Spleen (tissue), 11 donors: ENCODE measurements at regions not wholly inside any gene's neighbourhood (a gene's known extent, or its start where the extent isn't known, plus 50 kb on each side); places are given as distances from the start of the nearest gene placed in this dataset.

Experiments
- DNase-seq: peaks from one replicate; pipeline ENCODE4 v3.0.0-alpha.2; 2020
- H3K27ac ChIP-seq, 8 donors: fragments of 200-600 bp; sonication (generic) in 7 of 8; 1 replicate in 4 of 8; 2 replicates in 4 of 8; pipeline versions ENCODE4 v1.5.0 to v1.8.0; 2016 to 2021; ENCODE audit warnings: inconsistent platforms in 4 of 8, mild to moderate bottlenecking in 4 of 8, moderate library complexity in 1 of 8
- H3K27me3 ChIP-seq, 7 donors: fragments of 200-600 bp; sonication (generic) in 6 of 7; replicated peaks in 1 of 7; 1 replicate in 4 of 7; 2 replicates in 3 of 7; pipeline versions ENCODE4 v1.5.0 to v1.8.0; 2016 to 2021; ENCODE audit warnings: inconsistent platforms in 3 of 7, mild to moderate bottlenecking in 1 of 7
- H3K36me3 ChIP-seq, 6 donors: fragments of 200-600 bp; sonication (generic) in 5 of 6; 1 replicate in 4 of 6; 2 replicates in 2 of 6; pipeline versions ENCODE4 v1.5.0 to v1.8.0; 2016 to 2021; ENCODE audit warnings: inconsistent platforms in 2 of 6
- H3K4me1 ChIP-seq, 6 donors: fragments of 200-600 bp; sonication (generic) in 5 of 6; 1 replicate in 3 of 6; 2 replicates in 3 of 6; pipeline versions ENCODE4 v1.5.0 to v1.8.0; 2016 to 2021; ENCODE audit warnings: inconsistent platforms in 3 of 6
- H3K4me3 ChIP-seq, 8 donors: fragments of 200-600 bp; sonication (generic) in 7 of 8; 1 replicate in 4 of 8; 2 replicates in 4 of 8; pipeline versions ENCODE4 v1.5.0 to v1.8.0; 2016 to 2021; ENCODE audit warnings: inconsistent platforms in 4 of 8, mild to moderate bottlenecking in 4 of 8, moderate library complexity in 2 of 8
- H3K9me3 ChIP-seq, 8 donors: fragments of 200-600 bp; sonication (generic) in 7 of 8; 1 replicate in 4 of 8; 2 replicates in 4 of 8; pipeline versions ENCODE4 v1.5.0 to v1.8.0; 2016 to 2021; ENCODE audit warnings: inconsistent platforms in 4 of 8
- CTCF ChIP-seq, 11 experiments: fragments of 200-600 bp in 7 of 11; fragments of 450-650 bp in 4 of 11; sonication (generic) in 4 of 11; IDR thresholded peaks in 8 of 11; conservative IDR thresholded peaks in 3 of 11; 1 replicate in 7 of 11; 2 replicates in 4 of 11; pipeline versions ENCODE4 v1.4.0 to v1.8.0; 2016 to 2021; ENCODE audit warnings: antibody characterized with exemption in 11 of 11, inconsistent platforms in 4 of 11, mild to moderate bottlenecking in 1 of 11
- POLR2A ChIP-seq, 3 donors: fragments of 450-650 bp; IDR thresholded peaks; one replicate each; pipeline ENCODE4 v1.5.1; 2017; ENCODE audit warnings: antibody characterized with exemption in 3 of 3, mild to moderate bottlenecking in 1 of 3
- POLR2AphosphoS5 ChIP-seq, 3 donors: sonication (generic); formaldehyde crosslinking; IDR thresholded peaks; one replicate each; pipeline ENCODE4 v1.5.1; 2017; ENCODE audit warnings: antibody characterized with exemption in 3 of 3
- WGBS, 5 donors: extraction: QIAGEN DNeasy Blood & Tissue Kit in 3 of 5; methylation state at CpG; one replicate each; pipeline versions ENCODE4 v1.1.5 to v1.1.7; 2013 to 2018; 5-methylcytosine and 5-hydroxymethylcytosine counted together
- intact Hi-C: fragments of 100-400 bp; cut with DNase I; formaldehyde crosslinking; loops from one replicate; pipeline ENCODE4 v1.15.0; 2023; ENCODE audit warnings: low total_unique reads
- donor health status: healthy with polysubstance abuse.
- donor health status: DM: no; HTN: no; CAD: no; lungs with moderate emphysema.
- donor health status: DM: no; HTN: no; CAD: no.
- donor health status: Bipolar disorder and iron deficiency.
- donor health status: healthy.
- donor health status: DM: no; HTN: no; CAD: no.
- donor health status: DM: yes; HTN: yes; CAD: no.

GRCh38 chr14:85437148-85437547, 92.8 kb upstream of the FLRT2 start:
- H3K4me1 ChIP-seq, result no peaks in the 10 kb centered on the region
- H3K9me3 ChIP-seq, result no peaks in the 10 kb centered on the region
- no peak overlapping the region for H3K27ac ChIP-seq
- no peak overlapping the region for H3K4me3 ChIP-seq
- TF ChIP-seq POLR2AphosphoS5 (IDR thresholded peaks at IDR 0.05) (no peak), POLR2A (IDR thresholded peaks at IDR 0.05) (no peak), CTCF (IDR thresholded peaks at IDR 0.05 in 8 of 11, conservative IDR thresholded peaks at IDR 0.05 in 3 of 11) (no peak)
- DNase-seq, result no peak
- WGBS, 5 donors, result 90 to 100% (median 94%) methylated on average over 1 of the region's 1 CpG
- H3K36me3 ChIP-seq, result no peaks in the 10 kb centered on the region
- intact Hi-C loops, result no loop called here
- no peaks in the 10 kb centered on the region for H3K27me3 ChIP-seq

- Histone ChIP-seq H3K27ac (no peak overlapping the region), H3K27me3 (no peaks in the 10 kb centered on the region), H3K36me3 (no peaks in the 10 kb centered on the region), H3K4me3 (no peak overlapping the region), H3K9me3 (no peaks in the 10 kb centered on the region), H3K4me1 (no peaks in the 10 kb centered on the region)
- WGBS, 5 donors, result 93 to 95% (median 94%) methylated on average over 13 of the region's 13 CpGs
- intact Hi-C loops, result no loop called here
- no peak for DNase-seq
- TF ChIP-seq CTCF (IDR thresholded peaks at IDR 0.05 in 8 of 11, conservative IDR thresholded peaks at IDR 0.05 in 3 of 11) (no peak), POLR2AphosphoS5 (IDR thresholded peaks at IDR 0.05) (no peak)
Observed at GRCh38 chr14:85438001-85438400, 91.9 kb upstream of the FLRT2 start.

- H3K4me1 ChIP-seq, result no peaks in the 10 kb centered on the region
- intact Hi-C loops, result no loop called here
- no peak overlapping the region for H3K27ac ChIP-seq
- H3K9me3 ChIP-seq, result no peaks in the 10 kb centered on the region
- DNase-seq, result no peak
- TF ChIP-seq POLR2AphosphoS5 (IDR thresholded peaks at IDR 0.05), result no peak
- no peak for TF ChIP-seq CTCF (IDR thresholded peaks at IDR 0.05 in 8 of 11, conservative IDR thresholded peaks at IDR 0.05 in 3 of 11)
- TF ChIP-seq POLR2A (IDR thresholded peaks at IDR 0.05), result no peak
- H3K27me3 ChIP-seq, result no peaks in the 10 kb centered on the region
- no peaks in the 10 kb centered on the region for H3K36me3 ChIP-seq
- no peak overlapping the region for H3K4me3 ChIP-seq
- 88 to 96% (median 92%) methylated on average over 4 of the region's 4 CpGs for WGBS, 5 donors
Observed at GRCh38 chr14:85438481-85438942, 91.4 kb upstream of the FLRT2 start.

GRCh38 chr14:85439696-85440328, 90.1 kb upstream of the FLRT2 start:
- intact Hi-C loops, result no loop called here
- no peak for DNase-seq

More at GRCh38 chr14:85439696-85440328, 90.1 kb upstream of the FLRT2 start:
- H3K4me1 ChIP-seq, result no peaks in the 10 kb centered on the region
- TF ChIP-seq POLR2AphosphoS5 (IDR thresholded peaks at IDR 0.05), result no peak
- no peak for TF ChIP-seq POLR2A (IDR thresholded peaks at IDR 0.05)
- no peak for TF ChIP-seq CTCF (IDR thresholded peaks at IDR 0.05 in 8 of 11, conservative IDR thresholded peaks at IDR 0.05 in 3 of 11)
- H3K9me3 ChIP-seq, result no peaks in the 10 kb centered on the region
- no peak overlapping the region for H3K4me3 ChIP-seq
- H3K27ac ChIP-seq, result no peak overlapping the region
- no peaks in the 10 kb centered on the region for H3K36me3 ChIP-seq
- no peaks in the 10 kb centered on the region for H3K27me3 ChIP-seq
- WGBS, 5 donors, result 81 to 89% (median 86%) methylated on average over 4 of the region's 4 CpGs
